Right renal pelvis (tissue), 4 donors: ENCODE measurements at regions not wholly inside any gene's neighbourhood (a gene's known extent, or its start where the extent isn't known, plus 50 kb on each side); places are given as distances from the start of the nearest gene placed in this dataset.

Experiments used
- DNase-seq, 4 donors: peaks; one replicate each; pipeline ENCODE4 v3.0.0-alpha.2; 2013; ENCODE audit warnings: low read depth in 4 of 4, low spot score in 3 of 4, missing footprints in 1 of 4

- no peak for DNase-seq
These were observed 72.1 kb upstream of the STK32A start for GRCh38 chr5:147162740-147163139.

DNA sequence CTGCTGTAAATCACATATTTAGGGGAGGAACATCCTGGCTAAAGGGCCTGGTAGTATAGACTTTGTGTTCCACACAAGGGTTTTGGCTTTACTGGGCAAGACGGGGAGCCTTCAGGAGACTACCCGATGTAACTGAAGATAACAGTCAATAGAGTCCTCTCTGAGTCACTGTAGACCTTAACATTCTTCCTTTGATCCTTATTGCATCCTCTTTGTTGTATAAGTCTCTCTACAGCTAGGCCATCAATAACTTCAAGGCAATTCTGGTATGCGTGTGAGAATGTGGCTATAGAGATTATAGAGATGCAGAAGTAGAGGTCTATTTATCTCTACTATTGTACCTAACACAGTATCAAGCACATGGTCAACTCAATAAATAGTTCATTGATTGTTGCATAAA, 67.3 kb upstream of the STK32A start:
- no peak for DNase-seq

DNA sequence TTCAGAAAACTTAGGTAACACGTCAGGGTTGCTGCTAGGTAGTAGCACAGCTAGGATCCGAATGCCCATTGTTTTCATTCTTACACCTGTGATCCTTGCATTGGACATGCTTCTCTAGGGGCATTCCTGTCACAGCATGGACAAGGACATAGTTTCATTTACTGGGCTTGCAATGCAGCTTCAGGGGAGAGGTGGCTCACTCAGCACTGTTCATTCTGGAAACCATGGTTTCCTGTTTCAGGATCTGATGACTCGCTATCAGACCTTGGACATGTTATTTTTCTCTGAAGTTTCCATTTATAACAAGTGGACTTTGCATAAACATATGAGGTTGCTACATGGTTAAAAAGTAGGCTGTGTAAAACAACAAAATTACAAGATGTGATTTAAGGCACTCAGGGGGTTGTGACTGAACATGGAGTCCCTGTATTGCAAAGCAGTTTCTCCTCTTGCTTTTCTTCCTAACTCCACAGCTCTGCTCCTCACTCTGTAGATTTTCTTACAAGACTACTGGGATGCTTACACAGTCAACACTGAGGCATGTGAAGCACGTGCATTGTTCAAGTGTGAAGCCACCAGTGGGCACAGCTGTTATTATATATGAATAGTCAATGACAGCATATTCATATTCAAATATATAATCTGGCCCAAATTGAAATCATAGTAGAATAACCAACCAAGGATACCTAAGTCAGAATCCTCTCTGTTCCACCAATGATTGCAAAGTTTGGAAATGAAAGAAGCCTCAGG, 66.1 kb upstream of the STK32A start:
- DNase-seq = no peak

GRCh38 chr5:147169399-147169798, 65.4 kb upstream of the STK32A start:
- peak in 1 of 4 donors; percentile 16 for DNase-seq

DNA sequence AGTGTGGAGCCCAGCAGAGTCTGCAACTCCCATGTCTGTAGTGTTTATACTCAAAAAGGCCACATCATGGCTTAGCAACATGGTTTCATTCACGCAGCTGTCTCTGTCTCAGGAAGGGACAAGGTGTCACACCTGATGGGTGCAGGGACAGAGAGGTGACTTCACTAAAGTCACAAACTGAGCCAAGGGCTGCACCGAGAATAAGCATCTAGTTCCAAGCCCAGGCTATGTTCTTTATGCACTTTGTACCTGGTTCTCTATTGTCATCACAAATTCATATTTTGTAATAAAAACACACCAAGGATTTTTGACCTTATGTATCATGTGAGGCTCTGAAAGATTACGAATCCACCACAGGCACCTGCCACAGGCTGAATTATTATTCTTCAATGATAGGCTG, 64.9 kb upstream of the STK32A start:
- no peak for DNase-seq

- no peak for DNase-seq
These were observed 64.2 kb upstream of the STK32A start for GRCh38 chr5:147170603-147171002.

GRCh38 chr5:147174671-147175265, 60.1 kb upstream of the STK32A start:
- no peak for DNase-seq

- DNase-seq = no peak
These were observed 59.2 kb upstream of the STK32A start for GRCh38 chr5:147175516-147176097.

GRCh38 chr5:147176422-147176821, 58.4 kb upstream of the STK32A start:
- DNase-seq = no peak

DNA sequence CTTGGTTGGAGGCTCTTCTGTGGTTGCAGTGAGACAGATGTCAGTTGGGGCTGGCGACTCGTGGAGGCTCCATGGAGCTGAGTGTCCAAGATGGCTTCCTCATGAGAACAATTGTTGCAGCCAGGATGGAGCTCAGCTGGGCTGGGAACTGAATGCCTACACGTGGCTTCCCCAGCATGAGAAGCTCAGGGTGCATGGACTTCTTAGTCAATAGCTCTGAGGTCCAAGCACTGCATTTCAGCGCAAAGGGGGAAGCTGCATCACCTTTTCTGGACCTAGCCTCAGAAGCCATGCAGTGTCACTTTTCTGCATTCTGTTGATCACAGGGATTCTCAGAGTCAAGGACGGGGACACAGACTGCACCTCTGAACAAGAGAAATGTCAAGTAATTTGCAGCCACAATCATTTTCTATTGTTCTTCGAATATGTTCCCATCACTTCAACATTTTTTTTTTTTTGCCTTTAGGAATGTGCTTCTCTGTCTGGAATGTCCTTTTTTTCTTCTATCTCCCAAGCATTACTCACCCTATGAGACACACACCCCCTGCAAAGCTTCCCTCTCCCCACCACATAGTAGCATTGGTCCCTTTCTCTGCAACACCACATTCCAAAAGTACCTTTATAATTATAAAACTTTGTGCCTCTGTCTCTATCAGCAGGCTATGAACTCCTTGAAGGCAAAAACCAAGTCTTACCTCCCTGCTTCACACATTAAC, 57.5 kb upstream of the STK32A start:
- no peak for DNase-seq

DNA sequence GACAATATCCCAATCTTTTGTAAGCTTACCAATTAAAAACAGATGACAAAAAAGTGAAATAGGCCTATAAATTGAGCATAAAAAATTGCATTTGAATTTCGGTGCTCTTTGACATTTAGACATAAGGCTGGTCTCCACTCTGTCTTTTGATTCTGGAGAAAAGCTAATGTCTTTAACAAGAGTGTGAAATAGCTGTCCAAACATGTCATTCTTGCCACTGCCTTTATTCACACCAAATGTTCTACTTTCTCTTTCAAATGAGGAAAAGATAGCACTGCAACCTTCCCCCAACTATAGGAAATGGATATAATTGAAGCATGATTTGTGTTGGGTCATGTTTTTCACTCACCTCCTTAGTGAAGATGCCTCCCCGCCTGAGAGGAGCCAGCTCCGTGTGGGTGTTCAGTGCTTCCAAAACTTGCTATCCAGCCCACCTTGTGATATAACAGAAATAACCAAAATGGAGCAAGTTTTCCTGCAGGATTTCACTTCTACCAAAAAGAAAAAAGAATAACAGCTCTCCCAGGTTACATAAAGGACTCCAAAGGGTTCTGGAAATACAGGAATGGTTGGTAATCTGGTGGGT, 55.2 kb upstream of the STK32A start:
- no peak for DNase-seq

DNA sequence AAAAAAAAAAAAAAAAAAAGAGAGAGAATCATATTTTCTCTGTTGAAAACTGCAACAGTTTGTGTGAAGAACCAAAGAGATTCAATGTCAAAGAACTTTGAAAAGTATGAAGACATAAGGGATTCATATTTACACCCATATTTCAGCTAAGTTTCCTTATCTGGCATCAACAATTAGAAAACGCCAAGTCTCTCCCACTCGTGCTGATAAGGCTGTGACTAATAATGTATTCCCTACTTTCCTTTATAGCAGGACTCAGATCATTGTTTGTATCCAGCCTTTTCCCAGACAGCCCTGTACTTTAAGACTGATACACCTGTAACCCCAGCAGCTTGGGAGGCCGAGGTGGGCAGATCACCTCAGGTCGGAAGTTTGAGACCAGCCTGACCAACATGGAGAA, 54.1 kb upstream of the STK32A start:
- no peak for DNase-seq
